Endothelial cell (in vitro differentiated cells): ENCODE measurements at regions not wholly inside any gene's neighbourhood (a gene's known extent, or its start where the extent isn't known, plus 50 kb on each side); places are given as distances from the start of the nearest gene placed in this dataset.

Experiments
- DNase-seq: peaks from one replicate; pipeline ENCODE4 v3.0.0; 2021; ENCODE audit warnings: low spot score
- H3K27ac Mint-ChIP-seq: one replicate; pipeline ENCODE4 v1.8.0; 2021; ENCODE audit warnings: mixed read lengths, inconsistent platforms; ENCODE audit not compliant: unreplicated experiment
- H3K27me3 Mint-ChIP-seq: one replicate; pipeline ENCODE4 v1.8.0; 2021; ENCODE audit warnings: mild to moderate bottlenecking, moderate library complexity, mixed read lengths, inconsistent platforms; ENCODE audit not compliant: unreplicated experiment
- H3K36me3 Mint-ChIP-seq: one replicate; pipeline ENCODE4 v1.8.0; 2021; ENCODE audit warnings: mild to moderate bottlenecking, low read depth, mixed read lengths, inconsistent platforms; ENCODE audit not compliant: unreplicated experiment
- H3K4me1 Mint-ChIP-seq: one replicate; pipeline ENCODE4 v1.8.0; 2021; ENCODE audit warnings: mild to moderate bottlenecking, mixed read lengths, inconsistent platforms; ENCODE audit not compliant: unreplicated experiment
- H3K4me3 Mint-ChIP-seq: one replicate; pipeline ENCODE4 v1.8.0; 2021; ENCODE audit warnings: mild to moderate bottlenecking, mixed read lengths, inconsistent platforms; ENCODE audit not compliant: unreplicated experiment
- H3K9me3 Mint-ChIP-seq: one replicate; pipeline ENCODE4 v1.8.0; 2021; ENCODE audit warnings: mixed read lengths, inconsistent platforms; ENCODE audit not compliant: unreplicated experiment
- CTCF ChIP-seq: fragments of 200-600 bp; sonication (generic); IDR thresholded peaks from one replicate; pipeline ENCODE4 v1.5.0; 2021; ENCODE audit warnings: antibody characterized with exemption; ENCODE audit not compliant: unreplicated experiment

DNA sequence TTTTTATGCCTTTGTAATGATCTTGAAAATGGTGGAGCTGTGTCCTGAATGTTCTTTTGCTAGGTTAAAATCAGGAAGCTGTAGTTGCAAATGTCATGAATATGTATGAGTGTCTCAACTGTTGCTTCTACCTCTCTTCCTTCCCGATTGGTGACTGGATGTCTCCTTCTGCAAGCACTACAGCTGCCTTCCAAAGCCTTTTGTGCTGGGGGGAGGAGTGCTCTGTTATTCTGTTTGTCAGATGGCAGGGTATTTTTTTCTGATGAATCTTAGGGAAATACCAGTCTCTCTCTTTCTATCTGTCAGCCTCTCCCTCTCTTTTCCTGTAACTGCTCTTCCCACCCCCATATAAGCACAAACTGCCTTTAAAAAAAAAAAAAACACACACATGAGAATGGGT is 1396.3 kb upstream of the CELF4 start:
- Mint-ChIP-seq H3K9me3 (no peaks in the 10 kb centered on the region), H3K27ac (no peak overlapping the region), H3K4me3 (no peak overlapping the region), H3K27me3 (no peaks in the 10 kb centered on the region), H3K4me1 (peaks cover 3% of the 10 kb centered on the region), H3K36me3 (no peaks in the 10 kb centered on the region)
- no peak for DNase-seq
- no peak for TF ChIP-seq CTCF

GRCh38 chr18:38957736-38958135 is 1392.1 kb upstream of the CELF4 start:
- Mint-ChIP-seq H3K27ac (no peak overlapping the region), H3K36me3 (no peaks in the 10 kb centered on the region), H3K27me3 (no peaks in the 10 kb centered on the region), H3K4me1 (peaks cover 3% of the 10 kb centered on the region), H3K4me3 (no peak overlapping the region), H3K9me3 (no peaks in the 10 kb centered on the region)
- no peak for TF ChIP-seq CTCF
- no peak for DNase-seq

GRCh38 chr18:38956068-38956467 is 1390.5 kb upstream of the CELF4 start:
- Mint-ChIP-seq H3K9me3 (no peaks in the 10 kb centered on the region), H3K27ac (no peak overlapping the region), H3K36me3 (no peaks in the 10 kb centered on the region), H3K4me1 (no peaks in the 10 kb centered on the region), H3K27me3 (no peaks in the 10 kb centered on the region), H3K4me3 (no peak overlapping the region)
- no peak for DNase-seq
- TF ChIP-seq CTCF, result no peak

- no peaks in the 10 kb centered on the region for H3K27me3 Mint-ChIP-seq
- H3K4me1 Mint-ChIP-seq, result no peaks in the 10 kb centered on the region
- DNase-seq, result no peak
- TF ChIP-seq CTCF, result no peak
- H3K27ac Mint-ChIP-seq, result no peak overlapping the region
- H3K9me3 Mint-ChIP-seq, result no peaks in the 10 kb centered on the region
- H3K4me3 Mint-ChIP-seq, result no peak overlapping the region
- no peaks in the 10 kb centered on the region for H3K36me3 Mint-ChIP-seq
Observed at GRCh38 chr18:38951633-38952032, 1386.0 kb upstream of the CELF4 start.

- H3K36me3 Mint-ChIP-seq, result no peaks in the 10 kb centered on the region
- H3K4me1 Mint-ChIP-seq, result no peaks in the 10 kb centered on the region
- no peak overlapping the region for H3K4me3 Mint-ChIP-seq
- H3K9me3 Mint-ChIP-seq, result no peaks in the 10 kb centered on the region
- no peak for TF ChIP-seq CTCF
- H3K27me3 Mint-ChIP-seq, result no peaks in the 10 kb centered on the region
- no peak overlapping the region for H3K27ac Mint-ChIP-seq
- no peak for DNase-seq
Observed at GRCh38 chr18:38948436-38948835, 1382.8 kb upstream of the CELF4 start.
